BE2C (cell line): ENCODE measurements at regions not wholly inside any gene's neighbourhood (a gene's known extent, or its start where the extent isn't known, plus 50 kb on each side); places are given as distances from the start of the nearest gene placed in this dataset.

Source experiments
- DNase-seq: peaks from one replicate; pipeline ENCODE4 v3.0.0-alpha.2; 2020
- H3K27me3 ChIP-seq: fragments of 250-450 bp; sonication (Bioruptor Pico); 2 replicates; pipeline ENCODE4 v1.5.1; 2020; ENCODE audit warnings: mild to moderate bottlenecking
- H3K36me3 ChIP-seq: fragments of 250-450 bp; sonication (Bioruptor Pico); 2 replicates; pipeline ENCODE4 v1.5.1; 2020; ENCODE audit warnings: mild to moderate bottlenecking
- H3K4me1 ChIP-seq: fragments of 250-450 bp; sonication (Bioruptor Pico); 2 replicates; pipeline ENCODE4 v1.5.1; 2020
- H3K4me3 ChIP-seq: 2 replicates; pipeline ENCODE4 v1.5.1; 2011; ENCODE audit warnings: low read depth, low read length
- H3K9me3 ChIP-seq: fragments of 250-450 bp; sonication (Bioruptor Pico); 2 replicates; pipeline ENCODE4 v1.5.1; 2020
- TF ChIP-seq, protein P1 (sequence below): IDR thresholded peaks from 2 replicates; pipeline ENCODE4 v1.5.1; 2012; ENCODE audit warnings: mild to moderate bottlenecking, low read depth, low read length

DNA sequence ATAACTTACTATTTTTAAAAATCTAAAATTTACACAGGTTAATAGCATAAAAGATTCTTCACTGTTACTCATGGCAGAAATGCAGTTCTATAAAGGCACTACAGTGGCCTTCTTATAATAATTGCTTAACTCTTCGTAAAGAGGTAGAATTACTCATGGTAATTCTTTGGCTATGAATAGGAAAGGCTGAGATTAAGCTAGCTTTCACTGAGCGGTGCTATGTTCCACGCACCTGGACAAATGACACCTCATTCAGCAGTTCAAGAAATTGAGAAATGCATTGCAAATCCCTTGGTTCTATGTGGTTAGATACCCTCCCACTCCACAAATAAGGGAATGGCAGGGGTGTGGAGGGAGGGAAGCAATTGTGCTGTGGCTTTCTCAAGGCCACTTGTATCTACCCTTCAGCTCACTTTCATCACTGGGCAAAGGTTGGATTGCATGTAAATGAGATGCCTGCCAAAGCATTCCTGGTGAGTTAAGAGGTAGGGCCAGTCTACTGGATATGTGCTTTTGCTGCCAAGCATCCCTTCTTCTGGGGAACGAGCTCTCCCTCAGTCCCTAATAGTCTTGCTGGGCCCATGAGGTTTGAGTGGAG, 210.9 kb downstream of the TEX36 start:
- H3K4me1 ChIP-seq, result no peaks in the 10 kb centered on the region
- TF ChIP-seq, protein P1, sequence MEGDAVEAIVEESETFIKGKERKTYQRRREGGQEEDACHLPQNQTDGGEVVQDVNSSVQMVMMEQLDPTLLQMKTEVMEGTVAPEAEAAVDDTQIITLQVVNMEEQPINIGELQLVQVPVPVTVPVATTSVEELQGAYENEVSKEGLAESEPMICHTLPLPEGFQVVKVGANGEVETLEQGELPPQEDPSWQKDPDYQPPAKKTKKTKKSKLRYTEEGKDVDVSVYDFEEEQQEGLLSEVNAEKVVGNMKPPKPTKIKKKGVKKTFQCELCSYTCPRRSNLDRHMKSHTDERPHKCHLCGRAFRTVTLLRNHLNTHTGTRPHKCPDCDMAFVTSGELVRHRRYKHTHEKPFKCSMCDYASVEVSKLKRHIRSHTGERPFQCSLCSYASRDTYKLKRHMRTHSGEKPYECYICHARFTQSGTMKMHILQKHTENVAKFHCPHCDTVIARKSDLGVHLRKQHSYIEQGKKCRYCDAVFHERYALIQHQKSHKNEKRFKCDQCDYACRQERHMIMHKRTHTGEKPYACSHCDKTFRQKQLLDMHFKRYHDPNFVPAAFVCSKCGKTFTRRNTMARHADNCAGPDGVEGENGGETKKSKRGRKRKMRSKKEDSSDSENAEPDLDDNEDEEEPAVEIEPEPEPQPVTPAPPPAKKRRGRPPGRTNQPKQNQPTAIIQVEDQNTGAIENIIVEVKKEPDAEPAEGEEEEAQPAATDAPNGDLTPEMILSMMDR, result no peak
- no peaks in the 10 kb centered on the region for H3K36me3 ChIP-seq
- H3K9me3 ChIP-seq, result no peaks in the 10 kb centered on the region
- no peak for DNase-seq
- H3K4me3 ChIP-seq, result no peak overlapping the region
- H3K27me3 ChIP-seq, result peaks cover 19% of the 10 kb centered on the region

DNA sequence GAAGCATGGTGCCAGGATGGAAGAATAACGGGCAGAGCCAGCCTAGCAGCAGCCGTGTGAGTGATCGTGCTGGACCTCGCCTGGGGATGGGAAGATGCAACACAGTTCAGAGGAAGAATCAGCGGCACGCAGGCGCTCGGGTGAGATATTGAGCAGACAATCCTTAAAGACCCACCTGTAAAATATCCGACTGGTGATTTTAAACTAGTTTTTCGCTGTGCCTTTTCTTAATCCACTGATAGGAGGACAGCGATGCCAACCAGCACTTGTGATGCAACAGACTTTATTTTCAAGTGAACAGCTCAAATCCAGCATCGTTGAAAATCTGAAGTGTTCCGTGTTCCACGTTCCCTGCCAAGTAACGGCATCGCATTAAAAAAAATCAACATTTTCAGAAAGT, 214.7 kb downstream of the TEX36 start:
- peaks cover 19% of the 10 kb centered on the region for H3K27me3 ChIP-seq
- TF ChIP-seq, protein P1, result no peak
- no peaks in the 10 kb centered on the region for H3K36me3 ChIP-seq
- no peak for DNase-seq
- no peaks in the 10 kb centered on the region for H3K4me1 ChIP-seq
- no peak overlapping the region for H3K4me3 ChIP-seq
- no peaks in the 10 kb centered on the region for H3K9me3 ChIP-seq

DNA sequence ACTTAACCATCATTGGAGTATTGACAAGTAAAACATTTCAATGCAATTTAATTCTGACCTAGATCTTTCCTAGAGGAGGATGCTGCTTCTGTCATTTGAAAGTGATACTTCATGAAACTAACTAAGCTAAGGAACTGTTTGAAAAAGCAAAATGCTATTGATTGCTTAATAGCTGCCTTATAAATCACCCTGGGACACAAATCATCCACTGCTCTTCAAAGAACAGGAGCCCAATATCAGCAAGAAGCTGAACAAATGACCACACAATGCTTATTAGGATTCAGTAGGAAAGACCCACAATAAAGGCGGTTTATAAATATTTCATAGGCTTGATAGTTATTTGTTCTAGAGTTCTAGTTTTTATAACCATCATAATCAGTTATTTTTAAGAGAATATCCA, 216.3 kb downstream of the TEX36 start:
- Histone ChIP-seq H3K4me1 (no peaks in the 10 kb centered on the region), H3K36me3 (no peaks in the 10 kb centered on the region), H3K9me3 (no peaks in the 10 kb centered on the region), H3K27me3 (peaks cover 19% of the 10 kb centered on the region), H3K4me3 (no peak overlapping the region)
- DNase-seq, result no peak
- TF ChIP-seq, protein P1, result no peak

DNA sequence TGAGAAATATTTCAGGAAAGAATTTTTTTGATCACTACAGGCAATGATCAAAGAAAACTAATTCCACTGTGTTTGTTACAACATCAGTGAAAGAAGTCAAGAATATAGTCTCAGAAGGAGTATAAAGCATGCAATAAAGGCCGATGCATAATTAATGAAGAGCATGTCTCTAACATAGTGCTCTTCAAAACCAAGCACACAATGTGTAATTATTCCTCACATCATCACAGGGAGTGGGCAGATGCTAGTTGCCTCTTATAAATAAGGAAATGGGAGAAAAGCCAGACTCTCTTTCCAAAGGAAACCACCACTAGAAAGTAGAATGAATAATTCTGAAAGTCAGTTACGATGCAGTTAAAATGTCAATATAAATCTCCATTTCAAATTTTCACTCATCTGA, 220.1 kb downstream of the TEX36 start:
- TF ChIP-seq, protein P1, result no peak
- no peak for DNase-seq

DNA sequence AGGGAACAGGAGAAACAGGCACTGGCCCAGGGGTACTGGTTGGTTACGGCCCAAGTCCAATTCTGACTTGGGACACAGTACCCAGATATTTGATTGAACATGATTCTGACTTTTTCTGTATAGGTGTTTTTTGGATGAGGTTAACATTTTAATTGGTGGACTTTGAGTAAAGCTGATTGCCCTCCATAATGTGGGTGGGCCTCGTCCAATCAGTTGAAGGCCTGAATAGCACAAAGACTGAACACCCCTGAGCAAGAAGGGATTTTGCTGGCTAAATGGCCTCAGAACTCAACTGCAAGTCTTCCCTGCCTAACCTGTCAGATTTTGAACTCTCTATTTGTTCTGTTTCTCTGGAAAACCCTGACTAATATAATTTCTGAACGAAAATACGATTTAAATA, 222.6 kb downstream of the TEX36 start:
- Histone ChIP-seq H3K36me3 (no peaks in the 10 kb centered on the region), H3K9me3 (no peaks in the 10 kb centered on the region), H3K4me3 (no peak overlapping the region), H3K4me1 (no peaks in the 10 kb centered on the region), H3K27me3 (no peaks in the 10 kb centered on the region)
- TF ChIP-seq, protein P1, result no peak
- DNase-seq, result no peak

More for the DNA sequence above, 220.1 kb downstream of the TEX36 start:
- Histone ChIP-seq H3K4me3 (no peak overlapping the region), H3K9me3 (no peaks in the 10 kb centered on the region), H3K27me3 (peaks cover 6% of the 10 kb centered on the region), H3K4me1 (no peaks in the 10 kb centered on the region), H3K36me3 (no peaks in the 10 kb centered on the region)

DNA sequence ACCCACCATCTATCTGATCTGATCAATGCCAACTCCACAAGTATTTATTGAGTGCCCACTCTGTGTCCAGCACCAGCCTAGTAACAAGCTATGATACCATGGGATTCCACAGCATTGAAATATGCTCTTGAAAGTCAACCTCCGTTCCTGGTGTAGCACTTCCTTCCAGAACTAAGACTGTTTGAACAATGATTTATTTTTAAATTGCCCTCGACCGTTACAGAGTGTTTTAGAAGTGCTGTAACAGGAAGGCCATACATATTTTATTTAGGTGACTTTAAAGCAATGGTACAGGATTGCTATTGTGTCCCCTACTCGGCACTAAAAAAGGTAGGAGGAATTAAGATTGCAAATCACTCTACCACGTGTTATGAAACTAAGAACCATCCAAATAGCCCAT, 225.6 kb downstream of the TEX36 start:
- Histone ChIP-seq H3K4me3 (no peak overlapping the region), H3K9me3 (no peaks in the 10 kb centered on the region), H3K27me3 (no peaks in the 10 kb centered on the region), H3K4me1 (no peaks in the 10 kb centered on the region), H3K36me3 (no peaks in the 10 kb centered on the region)
- TF ChIP-seq, protein P1, result no peak
- DNase-seq, result no peak
